ENCODE measurements at regions not wholly inside any gene's neighbourhood (a gene's known extent, or its start where the extent isn't known, plus 50 kb on each side); places are given as distances from the start of the nearest gene placed in this dataset.
"Not testable (repeated sequence)": the region's sequence is repeated elsewhere in the genome, so short reads cannot be mapped to it uniquely, and the experiment has no call there.

DNA sequence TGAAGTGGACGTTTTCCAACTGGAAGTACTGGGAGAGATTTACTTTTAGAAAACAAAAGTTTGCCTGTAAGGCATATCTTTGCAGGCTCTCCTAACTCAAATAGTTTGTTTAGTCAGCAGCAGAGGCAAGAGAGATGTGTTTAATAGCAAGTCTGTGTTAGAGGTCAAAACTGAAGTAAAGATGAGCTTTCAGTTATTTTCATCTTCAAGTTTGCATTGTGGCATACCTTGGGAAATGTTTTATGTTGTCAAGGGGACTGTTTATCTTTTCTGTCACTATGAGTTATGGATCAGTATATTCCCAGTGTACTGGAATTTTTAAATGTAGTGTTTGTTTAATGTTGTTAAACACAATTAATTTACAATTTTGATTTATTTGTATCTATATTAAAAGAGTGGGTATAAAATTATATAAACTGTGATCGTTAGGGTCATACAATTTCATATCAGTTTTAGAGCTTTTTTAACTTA lies 169.7 kb upstream of the PPP1R3A start:
- no peaks in the 10 kb centered on the region for H3K36me3 Mint-ChIP-seq
- H3K27me3 Mint-ChIP-seq = peaks cover 53% of the 10 kb centered on the region
- H3K4me1 Mint-ChIP-seq = peaks cover 30% of the 10 kb centered on the region
- no peak overlapping the region for H3K27ac Mint-ChIP-seq
- H3K4me3 Mint-ChIP-seq = no peak overlapping the region
- no peaks in the 10 kb centered on the region for H3K9me3 Mint-ChIP-seq
- no peak for DNase-seq

DNA sequence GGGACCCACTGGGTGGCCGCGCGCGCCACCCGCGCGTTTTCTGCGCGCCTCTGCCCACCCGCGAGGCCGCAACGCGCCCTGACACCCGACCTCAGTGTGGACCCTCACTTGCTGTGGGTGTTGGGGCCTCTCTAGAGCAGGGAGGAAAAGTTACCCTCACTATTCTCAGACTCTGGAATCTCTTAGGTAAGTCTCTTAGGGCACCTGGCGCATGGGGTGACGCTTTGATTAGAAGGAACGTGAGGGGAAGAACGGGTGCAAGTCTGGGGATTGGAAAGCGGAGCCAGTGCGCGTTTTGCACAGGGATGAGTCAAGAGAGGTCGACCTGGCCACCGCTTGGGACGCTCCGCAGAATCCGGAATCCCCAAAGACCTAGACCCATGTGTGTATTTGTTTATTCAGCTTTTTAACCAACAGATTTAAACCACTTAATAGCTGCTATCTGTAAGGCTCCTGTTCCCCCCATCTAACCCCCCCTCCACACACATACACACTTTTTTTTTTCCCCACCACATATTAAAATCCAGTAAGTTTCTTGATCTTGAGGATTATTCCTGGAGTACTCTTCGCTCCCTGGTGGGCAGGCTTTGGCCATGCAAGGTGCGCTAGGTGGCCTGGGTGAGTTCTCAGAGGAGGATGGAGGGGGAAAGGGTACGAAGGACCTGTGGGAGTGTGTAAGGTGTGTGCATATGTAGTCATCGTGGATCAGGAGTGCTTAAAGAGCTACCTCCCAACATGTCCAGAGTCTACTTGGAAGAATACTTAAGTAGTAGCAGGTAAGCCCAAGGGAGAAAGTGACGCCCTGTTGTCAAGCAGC lies 169.1 kb upstream of the PPP1R3A start:
- Mint-ChIP-seq H3K36me3 (no peaks in the 10 kb centered on the region), H3K4me1 (peaks cover 33% of the 10 kb centered on the region), H3K4me3 (no peak overlapping the region), H3K27ac (no peak overlapping the region), H3K27me3 (peaks cover 60% of the 10 kb centered on the region), H3K9me3 (no peaks in the 10 kb centered on the region)
- DNase-seq = no peak

DNA sequence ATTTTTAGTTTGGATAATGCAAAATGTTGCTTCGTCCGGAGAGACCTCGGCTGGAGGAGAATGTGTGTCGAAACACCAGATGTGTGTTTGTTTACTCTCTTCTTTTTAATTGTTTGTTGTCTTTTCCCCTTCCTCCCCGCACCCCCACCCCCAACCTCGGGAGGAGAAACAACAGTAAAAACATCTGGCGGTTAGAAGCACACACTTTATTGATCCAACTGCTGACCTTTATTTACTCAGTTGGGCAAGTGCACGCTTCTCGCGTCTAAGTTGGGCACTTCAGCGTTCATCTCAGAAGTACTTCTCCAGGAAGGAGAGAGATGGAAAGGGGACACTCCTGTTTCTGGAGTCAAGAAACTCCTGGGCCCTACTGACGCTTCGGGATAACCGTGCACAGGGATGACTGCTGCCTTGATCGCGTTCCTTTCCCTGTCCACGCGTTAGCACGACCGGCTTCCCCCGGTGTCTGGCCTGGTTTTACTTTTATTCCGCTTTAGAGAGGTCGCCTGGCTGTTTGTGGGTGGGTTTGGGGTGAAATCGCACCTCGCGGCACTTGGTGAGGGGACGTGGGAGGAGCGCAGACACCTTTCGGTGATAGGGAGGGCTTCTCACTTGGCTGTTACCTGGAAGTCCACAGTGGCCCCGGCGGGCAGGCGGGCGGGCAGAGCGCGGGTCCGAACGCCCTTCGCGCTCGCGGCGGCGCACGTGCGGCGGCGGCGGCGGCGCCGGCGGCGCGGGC lies 168.3 kb upstream of the PPP1R3A start:
- DNase-seq = no peak
- Mint-ChIP-seq H3K4me3 (peak overlapping the region; percentile 56), H3K27me3 (peaks cover 68% of the 10 kb centered on the region), H3K4me1 (peaks cover 37% of the 10 kb centered on the region), H3K36me3 (no peaks in the 10 kb centered on the region), H3K27ac (no peak overlapping the region), H3K9me3 (no peaks in the 10 kb centered on the region)

DNA sequence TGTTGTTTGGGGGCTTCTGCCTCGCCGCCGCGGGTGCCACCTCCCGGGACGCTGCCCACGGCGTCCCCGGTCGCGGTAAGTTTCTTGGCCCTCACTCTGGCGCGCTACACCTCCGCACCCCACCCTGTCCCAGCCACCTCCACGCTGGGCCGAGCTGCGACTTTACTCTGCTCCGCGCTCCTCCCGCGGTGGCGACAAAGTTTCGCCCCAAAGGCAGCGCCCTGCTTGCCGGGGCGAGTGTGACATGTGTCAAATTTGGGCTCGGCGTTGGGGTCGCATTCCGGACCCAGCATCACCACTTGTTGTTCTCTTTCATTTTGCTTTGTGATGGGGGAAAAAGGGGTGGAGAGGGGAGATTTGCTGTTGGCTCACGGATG lies 167.7 kb upstream of the PPP1R3A start:
- Mint-ChIP-seq H3K4me1 (peaks cover 37% of the 10 kb centered on the region), H3K27ac (no peak overlapping the region), H3K36me3 (no peaks in the 10 kb centered on the region), H3K9me3 (no peaks in the 10 kb centered on the region), H3K4me3 (peak overlapping the region; percentile 56), H3K27me3 (peaks cover 70% of the 10 kb centered on the region)
- DNase-seq = no peak

DNA sequence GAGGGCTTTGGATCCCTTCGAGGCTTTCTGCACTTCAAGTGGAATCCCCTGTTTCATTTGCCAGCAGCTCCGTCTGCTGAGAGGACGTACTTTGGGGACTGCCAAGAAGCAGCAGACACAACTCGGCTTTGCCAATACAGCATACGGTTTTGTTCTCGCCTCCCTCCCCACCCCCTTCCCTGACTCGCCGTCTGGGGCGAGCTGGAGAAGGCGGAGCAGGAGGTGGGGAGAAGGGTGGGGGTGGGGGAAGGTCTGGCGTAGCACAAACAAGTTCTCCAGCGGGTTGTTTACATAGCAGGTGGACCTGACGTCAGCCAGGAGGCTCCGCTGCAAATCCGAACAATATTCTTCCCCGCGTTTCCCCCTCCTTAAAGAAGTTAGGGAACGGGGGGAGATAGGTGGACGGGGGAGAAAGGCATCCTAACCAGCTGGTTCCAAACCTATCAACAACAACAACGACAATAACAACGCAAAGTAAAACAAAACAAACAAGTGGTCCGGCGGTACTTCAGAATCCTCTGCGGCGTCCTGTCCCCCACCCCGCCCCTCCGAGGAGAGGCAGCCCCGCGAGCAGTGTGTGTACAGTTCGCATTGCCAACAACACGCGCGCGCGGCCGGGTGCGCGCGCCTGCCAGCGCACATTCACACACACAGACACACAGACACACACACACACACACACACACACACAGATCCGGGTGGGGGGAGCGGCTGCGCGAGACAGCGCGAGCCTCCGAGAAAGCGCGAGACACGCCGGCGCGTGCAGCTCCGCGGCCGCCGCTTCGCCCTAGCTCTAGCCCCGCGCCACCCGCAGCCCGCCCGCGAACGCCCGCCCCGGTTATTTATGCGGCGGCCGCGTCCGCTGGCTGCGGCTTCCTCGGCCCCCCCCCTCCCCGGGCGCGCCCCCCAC lies 167.0 kb upstream of the PPP1R3A start:
- DNase-seq = peak; percentile 31
- Mint-ChIP-seq H3K27ac (no peak overlapping the region), H3K4me1 (peaks cover 37% of the 10 kb centered on the region), H3K36me3 (no peaks in the 10 kb centered on the region), H3K4me3 (peak overlapping the region; percentile 71), H3K27me3 (peaks cover 73% of the 10 kb centered on the region), H3K9me3 (no peaks in the 10 kb centered on the region)

DNA sequence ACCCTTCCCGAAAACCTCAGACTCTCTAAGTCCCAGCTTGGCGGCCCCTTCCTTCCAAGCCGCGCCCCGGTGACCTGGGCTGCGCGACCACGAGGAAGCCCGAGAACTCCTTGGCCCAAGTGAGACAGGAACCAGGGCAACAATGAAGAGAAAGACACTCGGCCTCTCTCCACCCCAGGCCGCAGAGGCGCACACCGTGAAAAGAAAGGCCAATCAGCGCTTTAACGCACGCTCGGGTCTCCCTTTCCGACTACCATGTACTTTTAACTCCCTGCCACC lies 166.4 kb upstream of the PPP1R3A start:
- Mint-ChIP-seq H3K4me1 (peaks cover 37% of the 10 kb centered on the region), H3K4me3 (peak overlapping the region; percentile 71), H3K9me3 (no peaks in the 10 kb centered on the region), H3K27me3 (peaks cover 78% of the 10 kb centered on the region), H3K27ac (no peak overlapping the region), H3K36me3 (no peaks in the 10 kb centered on the region)
- no peak for DNase-seq

DNA sequence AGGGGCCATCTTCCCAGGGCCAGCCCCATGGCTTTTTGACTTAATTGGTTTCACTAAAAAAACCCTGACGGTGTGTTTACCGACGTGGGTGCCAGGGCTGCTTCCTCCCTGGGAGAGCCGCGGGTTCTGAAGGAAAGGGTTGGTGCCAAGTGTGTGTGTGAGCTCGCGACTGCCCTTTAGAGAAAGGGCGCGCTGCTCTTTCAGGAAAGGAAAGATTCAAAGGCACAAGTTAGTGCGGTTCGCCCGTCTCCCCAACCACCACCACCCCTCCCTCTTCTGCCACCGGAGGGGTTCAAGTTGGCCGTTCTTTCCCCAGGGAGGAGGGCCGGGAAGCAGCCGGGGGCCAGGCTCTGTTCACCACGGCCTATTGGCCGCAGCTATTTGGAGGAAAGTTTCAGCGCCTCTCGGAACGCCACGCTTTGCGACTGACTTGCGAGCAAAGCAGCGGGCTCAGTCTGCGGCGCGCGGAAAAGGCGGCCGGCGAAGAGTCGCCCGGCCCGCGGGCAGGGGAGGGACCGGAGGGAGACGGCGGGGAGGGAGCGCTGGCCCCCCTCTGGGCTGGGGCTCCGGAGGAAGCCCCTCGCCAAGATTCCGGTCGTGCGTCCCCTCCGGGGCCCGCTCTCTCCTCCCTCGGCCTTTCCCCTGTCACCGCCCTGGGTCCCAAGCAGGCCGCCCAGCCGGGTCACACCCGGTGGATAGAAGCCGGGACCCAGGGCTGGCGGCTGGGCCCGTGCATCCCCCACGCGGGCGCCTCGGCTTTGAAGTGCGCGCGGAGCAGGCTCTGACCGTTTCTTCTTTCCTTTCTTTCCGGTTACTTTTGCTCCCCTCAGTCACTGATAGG lies 165.9 kb upstream of the PPP1R3A start:
- DNase-seq = peak; percentile 8
- Mint-ChIP-seq H3K27me3 (peaks cover 82% of the 10 kb centered on the region), H3K27ac (no peak overlapping the region), H3K4me3 (peak overlapping the region; percentile 71), H3K9me3 (no peaks in the 10 kb centered on the region), H3K4me1 (peaks cover 37% of the 10 kb centered on the region), H3K36me3 (no peaks in the 10 kb centered on the region)

DNA sequence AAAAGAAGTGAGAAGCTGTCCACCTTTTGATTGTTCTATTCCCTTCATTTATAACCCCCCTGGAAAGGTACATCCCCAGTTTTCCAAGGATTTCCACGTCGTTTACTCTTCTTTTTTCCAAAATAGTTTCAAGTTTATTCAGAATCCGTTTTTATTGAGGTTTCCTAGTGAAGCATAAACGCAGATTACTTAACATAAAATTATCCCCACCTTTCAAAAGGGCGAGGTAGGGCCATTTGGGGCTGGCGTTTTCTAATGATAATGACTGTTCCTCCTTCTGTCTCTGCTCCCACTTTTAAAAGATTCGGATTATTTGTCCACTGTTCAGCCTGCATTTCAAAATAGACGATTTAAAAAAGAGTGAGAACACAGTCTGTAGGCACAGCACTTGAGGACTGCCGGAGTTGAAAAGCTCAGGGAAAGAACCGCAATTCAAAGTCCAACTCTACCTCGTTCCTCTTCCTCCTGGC lies 165.2 kb upstream of the PPP1R3A start:
- no peak for DNase-seq
- Mint-ChIP-seq H3K27ac (no peak overlapping the region), H3K9me3 (no peaks in the 10 kb centered on the region), H3K27me3 (peaks cover 87% of the 10 kb centered on the region), H3K4me3 (peak overlapping the region; percentile 29), H3K36me3 (no peaks in the 10 kb centered on the region), H3K4me1 (peaks cover 37% of the 10 kb centered on the region)

DNA sequence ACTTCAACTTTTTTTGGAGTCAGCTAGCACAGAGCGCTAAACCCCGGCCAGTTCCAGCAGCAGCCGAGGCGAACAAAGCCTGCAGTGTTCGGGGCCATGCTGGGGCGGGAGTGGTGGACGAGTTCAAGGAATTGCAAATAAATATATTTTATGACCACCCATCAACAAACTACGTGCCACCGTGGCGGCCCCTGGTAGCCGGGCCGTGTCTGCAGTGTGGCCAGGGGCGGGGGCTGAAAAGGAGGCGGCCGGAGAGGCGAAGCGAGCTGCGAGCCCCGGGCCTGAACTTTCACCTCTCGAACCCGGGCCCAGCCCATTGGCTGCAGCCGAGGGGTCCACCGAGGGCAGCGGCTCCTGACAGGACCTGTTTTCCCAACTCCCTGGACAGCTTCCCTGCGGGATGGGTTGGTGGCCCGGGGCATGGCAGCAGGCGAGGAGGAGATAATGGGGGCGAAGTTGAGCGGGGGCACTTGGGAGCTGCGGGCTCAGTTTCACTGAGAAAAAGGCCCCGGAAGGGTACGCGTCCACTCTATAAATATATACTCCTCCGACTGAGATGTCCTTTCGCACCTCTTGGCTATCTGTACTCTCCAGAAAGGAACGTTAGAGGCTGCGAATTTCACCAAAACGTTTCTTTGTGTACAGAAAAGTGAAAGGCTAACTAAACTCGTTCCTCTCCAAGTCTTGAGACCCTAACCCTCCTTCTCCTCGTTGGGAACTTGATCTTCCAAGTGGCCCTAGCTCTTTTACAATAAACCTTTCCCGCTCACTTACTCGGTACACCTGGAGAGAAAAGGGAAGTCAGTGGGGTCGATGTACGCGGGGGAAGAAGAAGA lies 164.6 kb upstream of the PPP1R3A start:
- Mint-ChIP-seq H3K9me3 (no peaks in the 10 kb centered on the region), H3K4me3 (peak overlapping the region; percentile 25), H3K36me3 (no peaks in the 10 kb centered on the region), H3K27me3 (peaks cover 85% of the 10 kb centered on the region), H3K27ac (no peak overlapping the region), H3K4me1 (peaks cover 37% of the 10 kb centered on the region)
- DNase-seq = no peak

DNA sequence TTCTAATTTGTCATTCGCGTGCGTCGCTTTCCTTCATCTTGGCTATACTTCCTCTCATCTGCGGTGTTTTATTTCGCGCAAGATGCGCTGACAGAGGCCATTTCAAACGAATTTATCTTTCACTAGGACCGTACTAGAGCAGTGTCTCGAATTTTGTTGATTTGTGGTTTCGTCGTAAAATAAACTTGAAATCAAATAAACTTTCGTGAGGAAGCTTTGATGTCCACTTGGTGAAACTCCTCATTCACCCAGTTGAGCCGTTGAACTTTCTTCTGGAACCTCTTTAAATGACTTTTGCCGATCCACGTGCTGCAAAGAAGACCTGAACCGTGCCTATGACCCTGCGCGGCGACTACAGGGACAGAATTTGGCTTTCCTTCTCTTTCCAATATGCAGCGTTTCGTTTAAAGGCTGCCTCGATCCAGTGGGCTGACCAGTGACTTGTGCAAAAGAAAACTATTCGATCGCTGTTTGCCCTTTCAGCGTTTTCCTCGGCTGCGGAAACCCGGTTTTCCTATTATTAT lies 163.9 kb upstream of the PPP1R3A start:
- Mint-ChIP-seq H3K4me3 (peak overlapping the region; percentile 25), H3K9me3 (no peaks in the 10 kb centered on the region), H3K27me3 (peaks cover 85% of the 10 kb centered on the region), H3K4me1 (peaks cover 36% of the 10 kb centered on the region), H3K36me3 (no peaks in the 10 kb centered on the region), H3K27ac (no peak overlapping the region)
- no peak for DNase-seq

DNA sequence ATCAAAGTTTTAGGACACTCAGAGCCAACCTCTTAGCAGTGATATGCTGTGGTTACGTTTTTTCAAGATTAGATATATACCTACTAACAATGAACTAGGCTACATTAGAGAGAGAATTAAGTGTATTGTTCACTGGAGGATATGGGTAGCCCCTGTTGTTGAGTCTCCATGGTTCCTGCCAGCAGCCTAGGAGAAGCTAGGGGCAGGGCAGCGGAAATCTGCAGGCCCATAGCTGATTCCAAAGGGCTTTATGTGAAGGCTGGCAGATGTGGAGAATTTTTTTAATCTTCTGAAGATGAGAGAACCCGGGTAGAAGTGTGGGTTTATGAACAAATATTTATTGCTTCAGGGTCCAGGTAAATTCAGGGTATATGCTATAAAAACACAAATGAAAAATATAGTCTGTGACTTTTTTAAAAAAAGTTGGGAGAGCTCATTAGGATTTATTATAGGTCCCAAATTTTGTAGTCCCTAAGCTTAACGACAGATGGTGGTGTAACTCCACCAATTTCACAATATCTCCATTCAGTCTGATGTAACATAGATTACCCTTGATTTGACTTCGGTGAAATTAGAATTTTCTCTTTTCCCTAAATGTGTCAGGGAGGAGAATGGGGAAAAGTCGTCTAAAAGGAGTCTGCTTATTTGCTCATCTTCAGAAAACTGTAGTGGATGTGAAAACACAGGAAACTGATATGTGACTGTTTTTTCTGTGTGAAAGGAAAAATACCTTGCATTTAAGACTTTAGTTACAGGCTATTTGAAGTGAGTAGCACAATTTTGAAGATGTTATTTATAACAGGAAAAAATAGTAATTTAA lies 163.0 kb upstream of the PPP1R3A start:
- Mint-ChIP-seq H3K27ac (no peak overlapping the region), H3K27me3 (peaks cover 78% of the 10 kb centered on the region), H3K4me3 (no peak overlapping the region), H3K36me3 (no peaks in the 10 kb centered on the region), H3K4me1 (peaks cover 31% of the 10 kb centered on the region), H3K9me3 (no peaks in the 10 kb centered on the region)
- DNase-seq = no peak

DNA sequence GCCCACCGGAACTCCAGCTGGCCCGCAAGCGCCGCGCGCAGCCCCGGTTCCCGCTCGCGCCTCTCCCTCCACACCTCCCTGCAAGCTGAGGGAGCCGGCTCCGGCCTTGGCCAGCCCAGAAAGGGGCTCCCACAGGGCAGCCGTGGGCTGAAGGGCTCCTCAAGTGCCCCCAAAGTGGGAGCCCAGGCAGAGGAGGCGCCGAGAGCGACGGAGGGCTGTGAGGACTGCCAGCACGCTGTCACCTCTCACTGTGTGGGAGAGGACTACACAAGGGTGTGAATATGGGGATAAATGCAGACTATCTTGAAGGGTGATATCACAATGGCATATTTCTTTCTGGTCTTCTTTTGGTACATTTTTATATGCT lies 158.3 kb upstream of the PPP1R3A start:
- not testable (repeated sequence) for H3K9me3 Mint-ChIP-seq, H3K4me1 Mint-ChIP-seq, H3K4me3 Mint-ChIP-seq, H3K36me3 Mint-ChIP-seq, DNase-seq, H3K27ac Mint-ChIP-seq
- H3K27me3 Mint-ChIP-seq = peaks cover 35% of the 10 kb centered on the region
